GM18505 (cell line): ENCODE measurements at regions not wholly inside any gene's neighbourhood (a gene's known extent, or its start where the extent isn't known, plus 50 kb on each side); places are given as distances from the start of the nearest gene placed in this dataset.

Experiments used
- ATAC-seq: cut with Tn5 transposase; IDR thresholded peaks from one replicate; pipeline ENCODE4 v1.9.1; 2021; ENCODE audit not compliant: unreplicated experiment
- POLR2A ChIP-seq: IDR thresholded peaks from 4 replicates; pipeline ENCODE4 v1.6.1; 2011; ENCODE audit warnings: borderline replicate concordance; ENCODE audit not compliant: insufficient read depth, insufficient read length; ENCODE audit errors: extremely low read depth

GRCh38 chr4:158313566-158313965, 103.3 kb downstream of the TMEM144 start:
- no peak for TF ChIP-seq POLR2A

GRCh38 chr4:158314756-158315487, 104.6 kb downstream of the TMEM144 start:
- no peak for TF ChIP-seq POLR2A
- ATAC-seq = no peak

More at GRCh38 chr4:158313566-158313965, 103.3 kb downstream of the TMEM144 start:
- ATAC-seq = no peak

DNA sequence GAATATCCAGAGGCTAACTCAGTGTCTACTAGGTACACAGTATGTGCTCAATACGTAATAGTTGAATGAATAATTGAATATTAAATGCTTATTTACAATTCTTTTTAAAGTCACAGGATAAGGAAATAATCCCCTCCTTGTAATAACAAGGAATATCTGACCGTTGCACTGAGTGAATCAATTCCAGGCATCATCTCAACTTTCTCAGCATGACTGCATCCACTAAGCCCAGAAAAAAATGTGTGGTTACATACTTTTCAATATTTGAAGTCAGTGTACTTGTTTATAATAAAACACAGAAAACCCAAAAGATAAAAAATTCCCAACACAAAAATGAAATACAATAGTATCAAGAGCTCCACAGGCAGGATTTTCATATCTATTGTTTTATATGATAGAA, 105.4 kb downstream of the TMEM144 start:
- ATAC-seq = no peak
- no peak for TF ChIP-seq POLR2A

DNA sequence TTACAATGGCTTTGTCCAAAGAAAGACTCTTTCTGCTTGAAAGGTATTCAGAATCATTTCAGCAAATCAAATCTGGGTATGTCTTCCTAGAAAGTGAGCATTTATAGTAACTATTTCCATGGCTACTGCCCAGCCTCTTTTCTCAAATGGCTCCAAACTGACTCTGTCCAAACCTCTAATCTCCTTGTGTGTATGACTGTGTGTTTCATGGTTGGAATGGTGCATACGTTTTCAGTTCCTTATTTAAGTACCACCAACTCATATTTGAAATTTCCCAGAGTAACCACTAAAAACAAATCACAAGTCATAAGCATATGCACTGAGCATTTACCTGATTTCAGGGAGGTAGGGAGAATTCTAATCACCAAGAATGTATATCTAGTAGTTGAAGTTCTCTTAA, 106.0 kb downstream of the TMEM144 start:
- ATAC-seq = peak; percentile 91
- TF ChIP-seq POLR2A = no peak

- no peak for ATAC-seq
- no peak for TF ChIP-seq POLR2A
Measured at GRCh38 chr4:158319880-158320279, 109.6 kb downstream of the TMEM144 start.

- TF ChIP-seq POLR2A = no peak
- ATAC-seq = no peak
Measured at GRCh38 chr4:158322109-158322508, 111.8 kb downstream of the TMEM144 start.

GRCh38 chr4:158327525-158327924, 117.2 kb downstream of the TMEM144 start:
- ATAC-seq = no peak
- TF ChIP-seq POLR2A = no peak

- no peak for TF ChIP-seq POLR2A
- no peak for ATAC-seq
Measured at GRCh38 chr4:158331863-158332262, 121.6 kb downstream of the TMEM144 start.

DNA sequence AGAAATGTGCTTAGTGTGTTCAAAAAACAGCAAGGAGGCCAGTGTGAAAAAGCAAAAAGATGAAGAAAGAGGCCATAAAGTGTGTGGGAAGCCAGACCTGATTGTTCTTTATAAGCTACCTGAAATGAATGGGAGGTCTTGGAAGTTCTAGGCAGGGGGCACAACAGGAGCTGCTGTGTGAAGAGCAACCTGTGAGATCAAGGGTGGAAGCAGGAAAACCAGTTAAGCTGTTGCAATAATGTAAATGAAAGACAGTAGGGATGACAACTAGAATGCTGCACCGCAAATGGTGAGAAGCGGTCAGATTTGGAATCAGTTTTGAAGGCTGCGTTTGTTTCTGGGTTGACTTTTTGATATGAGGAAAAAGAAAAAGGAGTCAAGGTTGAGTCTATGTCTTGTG, 123.5 kb downstream of the TMEM144 start:
- no peak for TF ChIP-seq POLR2A
- no peak for ATAC-seq

DNA sequence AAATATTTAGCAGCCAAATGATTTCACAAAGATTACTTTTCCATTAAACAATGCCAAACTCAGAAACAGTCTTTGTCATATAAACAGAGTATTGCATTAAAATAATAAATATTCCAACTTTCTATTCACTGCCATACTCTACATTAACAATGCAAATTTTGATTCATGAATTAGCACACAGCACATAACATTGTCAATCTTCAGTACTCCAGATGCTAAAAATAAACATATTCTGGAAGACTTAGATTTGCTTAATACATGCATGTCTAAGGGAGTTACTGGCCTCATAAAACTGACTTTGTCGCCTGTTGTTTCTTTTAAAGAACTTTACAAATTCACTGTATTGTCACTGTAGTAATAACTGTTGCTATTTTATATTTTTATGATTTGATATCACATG, 131.6 kb downstream of the TMEM144 start:
- TF ChIP-seq POLR2A = no peak

GRCh38 chr4:158346576-158346975, 136.3 kb downstream of the TMEM144 start:
- TF ChIP-seq POLR2A = no peak
- ATAC-seq = no peak

More for the DNA sequence above, 131.6 kb downstream of the TMEM144 start:
- ATAC-seq = no peak

DNA sequence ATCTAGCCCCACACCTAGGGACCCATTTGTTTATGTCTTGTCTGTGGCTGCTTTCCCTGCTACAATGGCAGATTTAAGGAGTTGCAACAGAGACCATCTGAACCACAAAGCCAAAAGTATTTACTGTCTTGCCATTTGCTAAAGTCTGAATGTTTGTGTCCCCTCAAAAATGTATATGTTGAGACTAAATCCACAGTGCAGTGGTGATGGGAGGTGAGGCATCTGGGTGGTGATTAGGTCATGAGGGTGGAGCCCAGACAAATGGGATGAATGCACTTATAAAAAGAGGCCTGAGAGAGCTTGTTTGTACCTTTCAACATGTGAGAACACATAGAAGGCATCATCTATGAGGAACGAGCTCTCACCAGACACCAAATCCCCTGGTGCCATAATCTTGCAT, 137.3 kb downstream of the TMEM144 start:
- no peak for TF ChIP-seq POLR2A
- no peak for ATAC-seq

DNA sequence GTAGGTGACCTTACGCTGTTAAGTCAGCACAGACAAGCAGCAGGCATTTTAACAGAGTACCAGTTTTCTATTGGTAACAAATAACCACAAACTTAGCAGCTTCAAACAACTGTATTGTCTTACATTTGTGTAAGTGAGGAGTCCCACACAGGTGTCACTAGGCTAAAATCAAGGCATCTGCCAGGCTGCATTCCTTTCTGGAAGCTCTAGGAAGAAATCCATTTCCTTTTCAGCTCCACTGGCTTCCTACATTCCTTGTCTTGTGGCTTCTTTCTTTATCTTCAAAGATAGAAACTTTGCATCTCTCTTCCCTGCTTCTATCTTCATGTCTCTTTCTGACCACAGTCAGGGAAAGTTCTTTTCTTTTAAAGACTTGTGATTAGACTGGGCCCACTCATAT, 139.9 kb downstream of the TMEM144 start:
- no peak for ATAC-seq
- no peak for TF ChIP-seq POLR2A

DNA sequence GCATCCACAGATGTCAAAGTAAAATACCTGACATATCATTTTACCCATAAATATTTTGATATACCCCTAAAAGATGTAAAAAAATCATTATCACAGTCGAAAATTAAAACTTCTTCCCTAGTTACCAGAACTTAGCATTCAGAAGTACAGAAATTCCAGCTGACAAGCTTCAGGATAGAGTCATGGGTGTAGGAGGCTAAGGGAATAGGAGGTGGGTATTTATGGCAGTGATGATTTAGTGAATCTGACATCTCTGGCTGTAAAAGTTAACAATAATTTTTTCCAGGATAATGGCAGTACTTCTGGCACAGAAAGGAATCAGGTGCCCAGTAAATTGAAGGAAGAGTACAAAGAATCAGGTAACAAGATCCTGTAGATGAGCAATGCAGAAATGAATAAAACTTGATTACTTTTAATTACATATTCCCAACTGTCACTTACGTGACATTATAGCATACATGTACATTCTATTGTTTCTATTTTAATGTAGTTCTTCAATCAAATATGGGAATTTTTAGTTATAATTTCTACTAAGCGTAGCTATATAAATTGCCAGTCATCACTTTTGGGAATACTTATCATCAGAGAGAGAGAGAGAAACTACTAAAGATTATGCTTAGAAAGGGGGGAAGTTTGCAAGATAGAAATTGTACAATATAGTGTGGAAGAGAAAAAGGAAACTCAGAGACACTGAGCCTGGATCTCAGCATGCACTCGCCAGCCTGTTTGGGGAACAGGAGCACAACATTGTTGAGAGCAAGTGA, 143.4 kb downstream of the TMEM144 start:
- no peak for TF ChIP-seq POLR2A
- no peak for ATAC-seq
